Ishikawa (cell line): ENCODE measurements at regions not wholly inside any gene's neighbourhood (a gene's known extent, or its start where the extent isn't known, plus 50 kb on each side); places are given as distances from the start of the nearest gene placed in this dataset.
A peak's percentile ranks its signal among the peaks of the same experiment; 100 is the strongest.

Experiments
- CEBPB ChIP-seq: IDR thresholded peaks from 2 replicates; pipeline ENCODE4 v1.6.1; 2012
- CREB1 ChIP-seq: IDR thresholded peaks from 2 replicates; pipeline ENCODE4 v1.6.1; 2012; ENCODE audit warnings: low read depth
- EGR1 ChIP-seq: IDR thresholded peaks from 2 replicates; pipeline ENCODE4 v1.6.1; 2012
- EP300 ChIP-seq: IDR thresholded peaks from 2 replicates; pipeline ENCODE4 v1.6.1; 2012; ENCODE audit warnings: borderline replicate concordance
- FOXM1 ChIP-seq: IDR thresholded peaks from 2 replicates; pipeline ENCODE4 v1.6.1; 2012; ENCODE audit warnings: low read depth, borderline replicate concordance
- MAX ChIP-seq: IDR thresholded peaks from 2 replicates; pipeline ENCODE4 v1.6.1; 2012
- NFIC ChIP-seq: IDR thresholded peaks from 2 replicates; pipeline ENCODE4 v1.6.1; 2012
- RAD21 ChIP-seq: IDR thresholded peaks from 2 replicates; pipeline ENCODE4 v1.6.1; 2012; ENCODE audit warnings: low read depth
- REST ChIP-seq: IDR thresholded peaks from 2 replicates; pipeline ENCODE4 v1.6.1; 2012; ENCODE audit warnings: low read depth, mild to moderate bottlenecking
- TAF1 ChIP-seq: IDR thresholded peaks from 2 replicates; pipeline ENCODE4 v1.6.1; 2012; ENCODE audit warnings: low read depth, mild to moderate bottlenecking
- TCF12 ChIP-seq: IDR thresholded peaks from 2 replicates; pipeline ENCODE4 v1.6.1; 2012; ENCODE audit warnings: low read depth
- TEAD4 ChIP-seq: IDR thresholded peaks from 2 replicates; pipeline ENCODE4 v1.6.1; 2012
- YY1 ChIP-seq: IDR thresholded peaks from 2 replicates; pipeline ENCODE4 v1.6.1; 2012; ENCODE audit warnings: low read depth
- ZBTB7A ChIP-seq: IDR thresholded peaks from 2 replicates; pipeline ENCODE4 v1.6.1; 2012; ENCODE audit warnings: low read depth
- TF ChIP-seq, protein P1 (sequence below): IDR thresholded peaks from 2 replicates; pipeline ENCODE4 v1.6.1; 2012

DNA sequence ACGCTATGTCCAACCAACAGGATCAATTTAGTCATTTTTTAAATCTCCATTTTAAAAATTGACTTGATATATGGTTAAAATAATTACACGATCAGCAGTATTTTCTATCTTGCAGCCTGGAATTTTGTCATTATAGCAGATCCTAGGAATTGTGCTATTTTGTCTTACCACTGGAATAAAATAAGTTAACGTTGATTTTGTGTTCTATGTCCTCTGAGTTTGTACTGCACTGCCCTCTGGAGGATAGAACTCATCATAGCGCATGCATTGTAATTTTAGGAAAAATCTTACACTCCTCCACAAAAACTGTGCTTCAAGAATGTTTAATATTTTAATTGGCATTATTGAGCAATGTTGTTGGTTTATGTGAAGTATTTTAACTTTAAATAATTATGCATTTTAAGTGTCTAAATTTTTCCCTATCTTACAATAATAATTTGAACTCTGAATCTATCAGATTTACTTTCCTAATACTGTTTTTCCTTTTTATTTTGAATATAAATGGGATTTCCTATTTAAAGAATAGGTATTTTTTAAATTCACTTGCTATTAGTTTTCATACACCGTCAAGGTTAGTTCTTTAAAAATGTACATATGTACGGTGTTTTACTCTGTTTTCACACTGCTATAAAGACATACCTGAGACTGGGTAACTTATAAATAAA lies 220.1 kb downstream of the PPP1R3A start:
- TF ChIP-seq TAF1 (no peak), RAD21 (peak; percentile 65), CREB1 (no peak), MAX (no peak)

DNA sequence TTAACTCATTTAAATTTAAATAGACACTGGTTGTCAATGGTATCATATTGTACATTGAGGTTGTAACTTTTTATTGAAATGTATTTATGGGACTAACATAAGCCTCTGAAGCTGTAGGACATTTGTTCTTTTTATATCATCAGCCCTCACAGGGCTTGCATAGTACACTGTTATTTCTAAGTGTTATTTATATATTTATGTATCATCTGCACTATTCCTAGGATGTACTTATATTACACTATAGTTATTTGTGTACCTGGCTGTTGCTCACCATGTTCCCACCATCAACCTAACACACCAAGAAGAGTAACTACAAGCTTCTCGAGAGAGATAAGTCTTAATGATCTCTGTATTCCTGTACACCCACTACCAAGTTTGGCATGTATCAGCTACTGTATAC lies 224.7 kb downstream of the PPP1R3A start:
- no peak for TF ChIP-seq YY1
- TF ChIP-seq TEAD4, result no peak
- TF ChIP-seq MAX, result no peak
- no peak for TF ChIP-seq CREB1
- TF ChIP-seq REST, result no peak
- no peak for TF ChIP-seq FOXM1
- TF ChIP-seq ZBTB7A, result no peak
- TF ChIP-seq EGR1, result no peak
- TF ChIP-seq TCF12, result no peak
- no peak for TF ChIP-seq RAD21
- no peak for TF ChIP-seq TAF1
- TF ChIP-seq EP300, result no peak
- TF ChIP-seq NFIC, result no peak
- TF ChIP-seq, protein P1, sequence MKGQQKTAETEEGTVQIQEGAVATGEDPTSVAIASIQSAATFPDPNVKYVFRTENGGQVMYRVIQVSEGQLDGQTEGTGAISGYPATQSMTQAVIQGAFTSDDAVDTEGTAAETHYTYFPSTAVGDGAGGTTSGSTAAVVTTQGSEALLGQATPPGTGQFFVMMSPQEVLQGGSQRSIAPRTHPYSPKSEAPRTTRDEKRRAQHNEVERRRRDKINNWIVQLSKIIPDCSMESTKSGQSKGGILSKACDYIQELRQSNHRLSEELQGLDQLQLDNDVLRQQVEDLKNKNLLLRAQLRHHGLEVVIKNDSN, result no peak
- TF ChIP-seq CEBPB, result no peak

DNA sequence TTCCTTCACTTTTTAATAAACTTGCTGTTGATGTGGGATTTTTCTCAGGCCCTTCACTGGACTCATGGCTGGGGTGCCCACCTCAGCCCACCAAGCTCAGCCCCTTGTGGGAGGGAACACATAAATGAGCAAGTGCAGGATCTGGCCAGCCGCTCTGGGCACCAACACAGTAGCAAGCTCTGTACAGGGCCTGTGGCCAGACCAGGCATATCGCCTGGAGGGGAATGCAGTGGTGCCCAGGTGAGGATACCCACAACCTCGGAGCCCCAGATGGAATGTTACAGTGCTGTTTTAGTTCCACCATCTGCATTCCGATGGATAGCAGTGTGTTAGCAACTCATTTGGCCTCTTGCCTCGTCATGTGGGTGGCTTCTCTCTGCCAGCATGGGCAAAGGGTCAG lies 234.6 kb downstream of the PPP1R3A start:
- no peak for TF ChIP-seq TAF1
- TF ChIP-seq TCF12, result no peak
- no peak for TF ChIP-seq REST
- no peak for TF ChIP-seq ZBTB7A
- TF ChIP-seq NFIC, result no peak
- TF ChIP-seq EGR1, result no peak
- no peak for TF ChIP-seq YY1
- TF ChIP-seq MAX, result no peak
- no peak for TF ChIP-seq RAD21
- TF ChIP-seq FOXM1, result no peak
- no peak for TF ChIP-seq EP300
- TF ChIP-seq CREB1, result no peak
- TF ChIP-seq CEBPB, result no peak
- TF ChIP-seq, protein P1, result no peak
- TF ChIP-seq TEAD4, result no peak

DNA sequence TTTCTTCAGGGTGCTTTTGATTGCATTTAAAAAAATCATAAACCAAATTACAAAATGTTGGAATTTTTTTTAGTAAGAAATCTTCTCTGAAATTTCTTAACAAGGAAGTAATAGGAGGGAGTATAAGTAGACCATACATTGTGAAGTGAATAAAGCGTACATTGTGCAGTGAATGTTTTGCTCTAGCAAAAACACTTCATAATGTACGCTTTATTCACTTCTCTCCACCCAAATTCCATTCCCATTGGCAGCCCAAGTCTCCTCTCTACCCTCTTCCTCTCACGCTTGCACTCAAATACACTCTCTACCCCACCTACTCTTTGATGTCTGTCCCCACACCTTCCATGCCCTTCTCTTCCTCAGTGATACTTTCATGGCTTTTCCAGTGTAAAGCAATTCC lies 241.0 kb downstream of the PPP1R3A start:
- no peak for TF ChIP-seq MAX
- TF ChIP-seq, protein P1, result no peak
- TF ChIP-seq EGR1, result no peak
- TF ChIP-seq TEAD4, result no peak
- TF ChIP-seq NFIC, result no peak

DNA sequence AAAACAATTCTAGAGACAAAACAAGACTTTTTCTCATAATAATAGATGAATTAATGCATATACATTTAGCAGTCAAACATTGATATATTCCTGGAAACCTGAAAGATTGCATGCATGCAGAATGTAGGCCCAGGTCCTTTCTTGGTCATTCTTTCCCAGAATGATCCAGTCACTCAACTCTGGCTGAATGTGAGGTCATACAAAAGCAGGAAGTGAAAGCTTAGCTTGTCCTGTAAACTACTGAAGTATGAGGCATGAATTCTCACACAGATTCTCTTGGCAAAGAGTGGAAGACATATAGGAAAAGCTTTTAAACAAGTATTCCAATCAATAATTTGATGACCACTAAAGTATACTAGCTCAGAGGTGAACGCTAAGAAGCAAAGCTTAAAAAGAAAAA lies 253.9 kb downstream of the PPP1R3A start:
- no peak for TF ChIP-seq MAX
- TF ChIP-seq FOXM1, result no peak
- no peak for TF ChIP-seq YY1
- TF ChIP-seq RAD21, result no peak
- no peak for TF ChIP-seq EGR1
- no peak for TF ChIP-seq CREB1
- no peak for TF ChIP-seq TAF1
- no peak for TF ChIP-seq NFIC
- TF ChIP-seq EP300, result no peak
- TF ChIP-seq, protein P1, result no peak
- no peak for TF ChIP-seq CEBPB
- TF ChIP-seq REST, result no peak
